Suprapubic skin (tissue), 3 donors: ENCODE measurements at regions not wholly inside any gene's neighbourhood (a gene's known extent, or its start where the extent isn't known, plus 50 kb on each side); places are given as distances from the start of the nearest gene placed in this dataset.

ENCODE experiments used
- EP300 ChIP-seq: sonication (generic); formaldehyde crosslinking; IDR thresholded peaks from one replicate; pipeline ENCODE4 v1.6.1; 2017; ENCODE audit warnings: antibody characterized with exemption
- POLR2A ChIP-seq, 2 donors: fragments of 450-650 bp; IDR thresholded peaks; one replicate each; pipeline ENCODE4 v1.6.1; 2017; ENCODE audit warnings: antibody characterized with exemption in 2 of 2, mild to moderate bottlenecking in 2 of 2, moderate library complexity in 2 of 2
- TF ChIP-seq, protein P1 (sequence below), 2 donors: fragments of 200-600 bp in 1 of 2; fragments of 450-650 bp in 1 of 2; sonication (generic) in 1 of 2; IDR thresholded peaks; one replicate each; pipeline ENCODE4 v1.5.1; 2016 to 2019; ENCODE audit warnings: antibody characterized with exemption in 2 of 2, mild to moderate bottlenecking in 1 of 2, moderate library complexity in 1 of 2

DNA sequence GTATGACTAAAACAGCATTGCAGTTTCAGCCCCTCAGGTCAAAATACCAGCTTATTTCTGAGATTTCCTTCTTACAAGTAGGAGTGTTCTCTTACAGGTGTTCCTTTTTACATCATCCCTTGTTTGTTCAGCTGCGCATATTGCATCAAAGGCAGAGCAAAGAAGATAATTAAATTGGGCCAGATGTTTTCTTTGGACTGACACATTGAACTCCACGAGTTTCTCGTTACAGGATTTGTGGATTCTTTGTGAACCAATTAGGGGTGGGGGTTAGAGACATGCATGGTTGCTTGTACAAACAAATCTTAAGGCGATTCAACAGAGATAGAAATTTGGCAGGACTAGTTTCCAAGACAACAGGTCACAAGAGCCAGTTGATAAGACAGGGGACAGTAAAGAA lies 95.7 kb downstream of the SPANXN4 start:
- TF ChIP-seq POLR2A (IDR thresholded peaks at IDR 0.05): no peak
- TF ChIP-seq, protein P1, sequence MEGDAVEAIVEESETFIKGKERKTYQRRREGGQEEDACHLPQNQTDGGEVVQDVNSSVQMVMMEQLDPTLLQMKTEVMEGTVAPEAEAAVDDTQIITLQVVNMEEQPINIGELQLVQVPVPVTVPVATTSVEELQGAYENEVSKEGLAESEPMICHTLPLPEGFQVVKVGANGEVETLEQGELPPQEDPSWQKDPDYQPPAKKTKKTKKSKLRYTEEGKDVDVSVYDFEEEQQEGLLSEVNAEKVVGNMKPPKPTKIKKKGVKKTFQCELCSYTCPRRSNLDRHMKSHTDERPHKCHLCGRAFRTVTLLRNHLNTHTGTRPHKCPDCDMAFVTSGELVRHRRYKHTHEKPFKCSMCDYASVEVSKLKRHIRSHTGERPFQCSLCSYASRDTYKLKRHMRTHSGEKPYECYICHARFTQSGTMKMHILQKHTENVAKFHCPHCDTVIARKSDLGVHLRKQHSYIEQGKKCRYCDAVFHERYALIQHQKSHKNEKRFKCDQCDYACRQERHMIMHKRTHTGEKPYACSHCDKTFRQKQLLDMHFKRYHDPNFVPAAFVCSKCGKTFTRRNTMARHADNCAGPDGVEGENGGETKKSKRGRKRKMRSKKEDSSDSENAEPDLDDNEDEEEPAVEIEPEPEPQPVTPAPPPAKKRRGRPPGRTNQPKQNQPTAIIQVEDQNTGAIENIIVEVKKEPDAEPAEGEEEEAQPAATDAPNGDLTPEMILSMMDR (IDR thresholded peaks at IDR 0.05): no peak
- TF ChIP-seq EP300: no peak
